22Rv1 (cell line): ENCODE measurements at regions not wholly inside any gene's neighbourhood (a gene's known extent, or its start where the extent isn't known, plus 50 kb on each side); places are given as distances from the start of the nearest gene placed in this dataset.

Experiments used
- ZFX ChIP-seq: fragments of 450-650 bp; IDR thresholded peaks from 2 replicates; pipeline ENCODE4 v1.6.1; 2017; ENCODE audit warnings: antibody characterized with exemption, borderline replicate concordance
- TF ChIP-seq, protein P1 (sequence below): fragments of 450-650 bp; IDR thresholded peaks from 2 replicates; pipeline ENCODE4 v1.5.1; 2017; ENCODE audit warnings: mild to moderate bottlenecking

DNA sequence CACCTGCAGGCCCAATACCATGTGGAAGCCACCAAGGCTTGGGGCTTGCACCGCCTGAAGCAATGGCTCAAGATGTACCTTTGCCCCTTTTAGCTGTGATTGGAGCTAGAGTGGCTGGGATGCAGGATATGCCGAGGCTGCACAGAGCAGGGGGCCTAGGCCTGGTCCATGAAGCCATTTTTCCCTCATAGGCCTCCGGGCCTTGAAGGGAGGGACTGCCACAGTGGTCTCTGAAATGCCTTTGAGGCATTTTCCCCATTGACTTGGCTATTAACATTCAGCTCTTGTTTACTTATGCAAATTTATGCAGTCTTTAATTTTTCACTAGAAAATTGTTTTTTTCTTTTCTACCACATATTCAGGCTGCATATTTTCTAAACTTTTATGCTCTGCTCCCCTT is 203.2 kb upstream of the HHIP start:
- TF ChIP-seq, protein P1, sequence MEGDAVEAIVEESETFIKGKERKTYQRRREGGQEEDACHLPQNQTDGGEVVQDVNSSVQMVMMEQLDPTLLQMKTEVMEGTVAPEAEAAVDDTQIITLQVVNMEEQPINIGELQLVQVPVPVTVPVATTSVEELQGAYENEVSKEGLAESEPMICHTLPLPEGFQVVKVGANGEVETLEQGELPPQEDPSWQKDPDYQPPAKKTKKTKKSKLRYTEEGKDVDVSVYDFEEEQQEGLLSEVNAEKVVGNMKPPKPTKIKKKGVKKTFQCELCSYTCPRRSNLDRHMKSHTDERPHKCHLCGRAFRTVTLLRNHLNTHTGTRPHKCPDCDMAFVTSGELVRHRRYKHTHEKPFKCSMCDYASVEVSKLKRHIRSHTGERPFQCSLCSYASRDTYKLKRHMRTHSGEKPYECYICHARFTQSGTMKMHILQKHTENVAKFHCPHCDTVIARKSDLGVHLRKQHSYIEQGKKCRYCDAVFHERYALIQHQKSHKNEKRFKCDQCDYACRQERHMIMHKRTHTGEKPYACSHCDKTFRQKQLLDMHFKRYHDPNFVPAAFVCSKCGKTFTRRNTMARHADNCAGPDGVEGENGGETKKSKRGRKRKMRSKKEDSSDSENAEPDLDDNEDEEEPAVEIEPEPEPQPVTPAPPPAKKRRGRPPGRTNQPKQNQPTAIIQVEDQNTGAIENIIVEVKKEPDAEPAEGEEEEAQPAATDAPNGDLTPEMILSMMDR = no peak
- no peak for TF ChIP-seq ZFX
